ENCODE measurements at regions not wholly inside any gene's neighbourhood (a gene's known extent, or its start where the extent isn't known, plus 50 kb on each side); places are given as distances from the start of the nearest gene placed in this dataset.
"Not testable (repeated sequence)": the region's sequence is repeated elsewhere in the genome, so short reads cannot be mapped to it uniquely, and the experiment has no call there.

DNA sequence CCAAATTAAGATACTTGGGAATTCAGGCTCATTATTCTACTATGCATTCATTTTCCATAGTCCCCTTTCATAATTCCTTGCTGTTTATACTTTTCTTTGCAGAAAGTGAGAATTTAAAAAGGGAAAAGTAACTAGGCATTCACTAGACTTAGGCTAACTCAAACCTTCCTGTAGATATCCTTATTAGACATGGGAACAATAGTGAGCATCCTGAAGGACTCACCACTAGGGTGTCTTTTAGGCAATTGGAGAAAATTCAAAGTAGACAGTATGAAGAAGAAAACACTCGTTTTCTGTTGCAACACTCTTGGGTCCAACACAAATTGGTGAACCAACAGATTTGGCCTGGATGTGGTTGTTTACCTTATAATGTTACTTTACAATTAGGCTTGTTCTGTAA is 213.2 kb upstream of the GRIN3A start:
- DNase-seq: no peak

DNA sequence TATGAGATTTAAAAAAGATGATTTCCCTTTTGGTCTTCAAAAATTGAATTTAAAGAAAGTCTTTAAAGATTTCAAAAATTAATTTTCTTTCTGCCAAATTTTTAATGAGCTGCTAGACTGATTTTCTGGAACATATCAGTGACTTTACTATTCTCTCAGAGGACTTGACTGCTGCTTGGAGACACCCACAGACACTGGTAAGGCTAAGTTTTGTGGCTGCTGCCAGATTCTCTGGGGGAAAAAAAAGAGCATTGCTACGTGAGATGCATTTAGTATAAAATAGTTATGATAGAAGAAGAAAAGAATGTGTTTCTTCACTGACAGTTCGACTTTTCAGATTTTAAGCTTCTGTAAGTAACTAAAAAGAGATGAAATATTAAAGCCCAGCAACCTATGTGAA is 193.3 kb upstream of the GRIN3A start:
- DNase-seq: no peak

DNA sequence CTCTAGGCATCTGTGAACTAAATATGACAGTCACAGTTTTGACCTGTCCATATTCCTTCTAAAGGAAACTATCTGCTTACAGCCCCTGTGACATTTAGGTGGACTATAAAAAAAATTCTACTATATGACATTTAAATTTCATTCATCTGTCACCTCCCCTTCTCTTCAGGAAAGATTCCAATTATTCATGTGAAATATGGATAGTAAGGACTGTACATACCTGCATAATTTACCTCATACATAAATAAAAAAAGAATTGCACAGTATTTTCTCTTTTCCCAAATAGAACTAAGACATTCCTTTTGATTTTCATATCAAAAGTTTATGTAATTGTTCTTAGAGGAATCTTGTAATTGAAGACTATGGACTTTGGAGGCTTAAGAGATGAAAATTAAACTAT is 192.3 kb upstream of the GRIN3A start:
- DNase-seq: no peak

DNA sequence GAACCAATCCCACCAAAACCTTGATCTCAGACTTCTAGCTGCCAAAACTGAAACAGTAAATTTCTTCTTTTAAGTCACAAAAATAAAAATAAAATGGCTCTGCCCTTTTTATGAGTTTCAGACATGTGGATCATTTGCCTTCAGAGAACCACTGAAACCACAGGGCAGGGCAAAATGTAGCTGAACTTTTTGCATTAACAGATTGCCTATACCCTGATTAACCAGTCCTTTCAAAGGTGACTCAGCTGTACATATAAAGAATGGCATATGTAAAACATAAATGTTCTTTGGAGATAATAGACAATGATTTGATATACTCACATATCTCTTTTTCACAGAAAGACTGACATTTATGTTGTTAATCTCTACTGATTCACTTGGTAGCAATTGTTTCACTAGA is 187.1 kb upstream of the GRIN3A start:
- no peak for DNase-seq

DNA sequence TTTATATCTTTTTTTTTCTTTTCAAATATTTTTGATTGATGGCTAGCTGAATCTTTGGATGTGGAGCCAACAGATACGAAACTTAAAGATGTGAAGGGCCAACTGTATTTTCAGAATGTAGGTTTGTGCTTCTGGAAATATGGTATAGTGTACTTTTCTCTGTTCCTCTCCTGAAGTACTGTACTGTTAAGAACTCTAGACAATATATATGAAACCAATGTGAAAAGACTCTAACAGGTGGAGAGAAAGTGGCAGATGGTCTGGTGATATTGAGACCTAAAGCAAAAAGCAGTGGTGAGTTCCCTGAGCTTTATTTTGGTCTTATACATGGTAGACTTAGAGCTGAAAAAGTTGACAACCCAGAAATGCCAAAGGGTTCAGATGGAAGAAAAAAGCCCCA is 185.0 kb upstream of the GRIN3A start:
- DNase-seq: no peak

DNA sequence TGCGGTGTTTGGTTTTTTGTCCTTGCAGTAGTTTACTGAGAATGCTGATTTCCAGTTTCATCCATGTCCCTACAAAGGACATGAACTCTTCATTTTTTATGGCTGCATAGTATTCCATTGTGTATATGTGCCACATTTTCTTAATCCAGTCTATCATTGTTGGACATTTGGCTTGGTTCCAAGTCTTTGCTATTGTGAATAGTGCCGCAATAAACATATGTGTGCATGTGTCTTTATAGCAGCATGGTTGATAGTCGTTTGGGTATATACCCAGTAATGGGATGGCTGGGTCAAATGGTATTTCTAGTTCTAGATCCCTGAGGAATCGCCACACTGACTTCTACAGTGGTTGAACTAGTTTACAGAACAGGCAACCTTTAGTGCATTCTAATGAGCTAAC is 178.5 kb upstream of the GRIN3A start:
- not testable (repeated sequence) for DNase-seq

DNA sequence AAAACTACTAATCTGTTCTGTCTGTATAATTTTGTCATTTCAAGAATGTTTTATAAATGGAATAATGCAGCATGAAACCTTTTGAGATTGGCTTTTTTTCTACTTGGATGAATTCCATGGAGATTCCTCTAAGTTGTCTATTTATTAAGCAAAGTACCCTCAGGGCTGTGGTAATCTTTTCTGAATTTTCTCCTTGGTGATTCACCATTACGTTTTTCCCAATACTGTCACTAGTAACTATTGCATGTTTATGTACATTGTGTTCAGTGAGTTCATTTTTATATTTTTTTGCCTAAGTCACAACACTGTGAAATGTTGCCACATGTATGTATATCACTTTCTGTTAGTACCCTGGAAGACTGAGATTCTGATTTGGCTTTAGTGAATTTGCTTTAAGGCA is 177.0 kb upstream of the GRIN3A start:
- DNase-seq: no peak

DNA sequence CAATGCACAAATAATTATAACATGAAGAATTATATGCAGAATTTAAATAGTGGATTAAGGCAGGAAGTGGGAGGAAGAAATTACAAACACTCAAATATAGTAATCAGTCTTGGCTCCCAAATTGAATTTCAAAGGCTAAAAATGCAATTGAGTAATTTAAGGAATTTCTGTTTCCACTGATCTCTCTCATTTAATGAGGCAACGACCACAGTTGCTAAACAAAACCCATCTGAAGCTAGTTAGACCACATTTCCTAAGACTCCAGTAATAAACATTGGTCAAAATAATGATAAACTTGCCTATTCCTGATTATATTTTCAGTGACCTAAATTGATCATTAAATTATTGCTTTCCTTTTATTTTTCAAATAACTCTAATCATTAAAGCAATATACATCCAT is 174.3 kb upstream of the GRIN3A start:
- DNase-seq: no peak

DNA sequence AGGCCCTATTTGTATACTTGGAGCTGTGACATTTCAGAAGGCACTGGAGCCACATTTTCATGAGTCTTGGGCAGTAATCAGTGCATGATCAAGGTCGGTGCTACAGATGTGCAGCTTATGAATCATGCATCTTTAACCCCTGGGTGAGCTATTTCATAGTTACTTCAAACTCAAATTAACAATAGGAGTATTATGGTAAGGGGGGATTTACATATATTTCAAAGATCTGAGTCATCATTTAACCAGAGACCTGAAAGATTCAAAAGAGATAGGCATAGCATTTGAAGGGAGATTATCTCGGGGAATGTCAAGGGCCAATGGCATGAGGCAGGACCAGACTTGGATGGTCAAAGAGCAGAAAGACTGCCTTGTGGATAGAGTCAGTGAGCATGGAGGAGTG is 169.0 kb upstream of the GRIN3A start:
- DNase-seq: no peak

DNA sequence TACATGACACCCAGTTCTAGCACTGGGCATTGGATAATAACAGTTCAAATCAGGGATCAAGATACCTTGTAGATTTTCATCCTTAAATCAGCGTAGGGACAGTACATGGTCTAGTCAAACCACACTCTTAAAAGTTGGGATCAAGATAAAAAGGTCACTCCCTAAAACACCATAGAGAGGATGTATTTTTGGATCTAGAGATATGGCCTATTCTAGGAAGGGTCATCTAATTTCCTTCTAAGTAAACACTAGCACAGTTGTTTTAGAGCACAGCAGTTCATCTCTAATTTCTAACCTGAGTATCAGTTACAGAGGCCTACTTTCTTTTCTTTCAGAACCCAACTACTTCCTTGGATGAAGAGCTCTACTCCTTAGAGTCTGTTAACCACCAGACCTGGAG is 166.4 kb upstream of the GRIN3A start:
- no peak for DNase-seq

DNA sequence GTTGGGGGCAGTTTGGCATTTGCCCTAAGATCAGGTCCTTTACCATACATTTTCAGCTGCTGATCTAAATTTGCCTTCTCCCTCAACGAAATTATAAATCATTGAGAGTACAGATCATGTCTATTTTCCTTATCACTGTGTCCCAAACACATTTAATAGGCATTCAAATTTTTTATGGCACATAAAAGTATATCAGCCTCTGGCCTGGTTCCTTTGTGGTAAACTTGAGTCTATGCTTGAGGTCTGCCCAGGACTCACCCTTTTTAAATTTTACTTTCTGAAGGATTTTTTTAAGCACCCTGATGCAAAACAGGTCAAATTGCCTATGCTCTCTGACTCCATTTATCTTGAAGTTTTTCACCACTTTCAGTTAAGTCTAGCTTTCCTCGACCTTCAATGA is 163.6 kb upstream of the GRIN3A start:
- no peak for DNase-seq

DNA sequence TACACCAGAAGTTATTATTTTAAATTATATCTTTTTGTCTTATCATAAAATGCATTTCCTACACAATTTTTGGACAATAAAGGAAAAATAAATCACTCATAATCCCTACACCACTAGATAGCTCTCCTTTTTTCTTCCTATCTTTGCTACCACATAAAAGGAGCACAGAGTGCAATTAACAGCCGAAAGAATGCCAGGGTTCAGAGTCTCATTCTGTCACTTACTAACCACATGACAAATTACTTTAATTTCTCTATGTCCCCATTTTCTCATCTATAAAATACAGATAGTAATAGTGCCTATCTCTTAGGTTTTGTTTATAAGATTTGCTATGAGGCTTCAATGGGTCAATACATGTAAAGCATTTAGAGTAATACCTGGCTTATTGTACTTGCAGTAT is 158.7 kb upstream of the GRIN3A start:
- DNase-seq: no peak

DNA sequence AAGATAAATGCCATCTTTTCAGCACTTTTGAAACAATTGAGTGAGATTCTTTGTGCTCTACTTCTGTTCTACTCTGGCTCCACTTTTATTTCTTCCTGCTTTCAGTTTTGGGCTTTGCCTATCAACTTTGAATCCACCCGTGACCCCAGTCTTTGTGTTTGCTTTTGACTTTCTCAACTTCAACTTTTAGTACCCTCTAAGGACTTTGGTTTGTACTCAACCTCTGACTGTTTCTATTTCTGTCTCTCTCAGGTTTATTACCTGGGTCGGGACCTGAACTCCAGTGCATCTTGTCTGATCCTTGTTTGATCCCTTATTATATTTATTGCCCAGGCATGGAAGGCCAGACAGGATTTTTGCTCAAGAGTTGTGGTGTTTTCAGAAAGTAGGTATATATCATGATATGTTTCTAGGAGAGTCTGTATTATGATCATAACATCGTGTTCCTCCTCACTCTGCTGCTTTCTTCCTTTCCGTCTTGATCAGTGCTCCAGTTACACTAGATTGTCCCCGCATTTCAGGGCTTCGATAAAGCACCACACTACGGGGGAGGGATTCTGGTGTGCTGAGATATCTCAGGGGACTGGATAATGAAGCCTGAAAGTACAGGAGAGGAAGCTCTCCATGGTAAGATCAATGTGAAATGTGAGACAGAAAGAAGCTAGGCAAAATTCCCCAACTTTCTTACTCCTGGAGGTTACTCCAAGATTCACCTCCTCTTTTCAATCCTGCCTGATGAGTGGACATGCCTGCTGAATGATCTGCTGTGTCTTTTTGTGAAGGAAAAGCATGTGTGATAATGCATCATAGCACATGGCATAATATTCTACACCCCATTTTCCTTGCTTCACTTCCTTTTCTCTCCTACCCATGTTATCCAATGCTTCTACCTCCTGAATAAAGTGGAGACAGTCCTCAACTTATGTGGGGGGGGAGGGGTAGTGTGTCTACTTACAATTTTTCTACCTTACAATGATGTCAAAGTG is 155.5 kb upstream of the GRIN3A start:
- DNase-seq: no peak

DNA sequence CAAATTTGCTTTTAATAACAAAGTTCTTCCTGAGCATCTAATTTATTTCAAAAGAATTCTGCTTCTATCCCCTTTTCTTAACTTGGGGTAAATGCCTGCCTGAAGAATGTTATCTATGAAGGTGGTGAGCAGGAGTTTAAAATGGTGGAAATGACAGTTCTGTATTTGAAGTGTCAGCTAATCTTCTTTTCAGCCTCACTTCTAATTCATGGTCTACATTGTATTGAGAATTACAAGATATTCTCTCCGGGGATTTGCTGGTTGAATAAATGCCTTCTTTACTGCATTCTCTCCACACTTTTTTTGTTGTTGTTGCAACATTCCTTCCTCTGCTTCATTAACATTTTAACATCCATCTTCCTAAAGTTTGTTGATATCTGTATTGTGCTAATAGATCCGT is 143.1 kb upstream of the GRIN3A start:
- no peak for DNase-seq

DNA sequence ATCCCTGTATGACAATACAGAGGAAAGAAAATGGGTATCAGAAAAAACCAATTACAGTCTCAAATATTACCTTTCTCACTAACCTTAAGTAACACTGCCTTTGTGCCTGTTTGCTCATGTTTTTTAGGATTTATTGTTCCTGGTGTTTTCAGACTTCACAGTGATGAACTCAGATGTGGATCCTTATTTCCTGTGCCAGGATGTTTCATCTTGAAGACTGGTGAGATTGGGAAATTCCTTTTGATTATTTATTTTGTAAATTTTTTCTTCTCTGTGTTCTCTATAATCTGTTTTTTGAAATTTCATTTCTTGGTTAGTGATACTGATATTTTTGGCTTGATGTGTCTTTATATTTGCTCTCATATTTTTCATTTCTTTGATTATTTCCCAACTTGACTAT is 142.4 kb upstream of the GRIN3A start:
- no peak for DNase-seq

DNA sequence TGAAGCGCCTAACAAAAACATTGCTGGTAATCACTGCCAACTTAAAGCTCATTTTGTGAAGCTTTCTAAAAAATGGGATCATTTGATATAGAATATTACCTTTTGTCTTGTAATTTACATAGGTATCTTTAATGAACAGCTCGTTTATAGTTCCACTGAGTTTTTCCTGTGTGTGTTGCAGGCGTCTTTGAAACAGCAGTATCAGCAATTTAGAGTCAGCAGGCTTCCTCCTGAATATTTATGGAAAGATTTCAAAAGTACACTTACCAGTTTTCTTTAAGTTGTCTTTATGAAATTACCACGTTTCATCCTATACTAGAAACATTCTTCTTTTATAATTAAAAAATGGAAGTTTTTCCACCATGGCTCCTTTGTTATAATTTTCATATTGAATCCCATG is 140.3 kb upstream of the GRIN3A start:
- no peak for DNase-seq

DNA sequence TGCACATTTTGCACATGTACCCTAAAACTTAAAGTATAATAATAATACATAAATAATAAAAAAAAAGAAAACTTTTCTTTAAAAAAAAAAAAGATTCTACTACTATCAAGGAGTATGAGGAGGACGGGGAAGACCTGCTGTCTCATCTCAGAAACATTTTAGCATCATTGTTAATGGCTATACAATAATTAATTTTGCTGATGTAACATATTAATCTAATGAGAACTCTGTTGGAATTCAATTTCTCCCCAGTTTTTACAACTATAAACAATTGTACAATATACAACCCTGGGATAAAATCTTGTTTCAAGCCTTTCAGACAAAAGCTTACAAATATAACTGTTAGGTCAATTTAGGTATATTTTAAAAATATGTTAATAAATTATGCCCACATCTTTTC is 139.0 kb upstream of the GRIN3A start:
- DNase-seq: no peak

DNA sequence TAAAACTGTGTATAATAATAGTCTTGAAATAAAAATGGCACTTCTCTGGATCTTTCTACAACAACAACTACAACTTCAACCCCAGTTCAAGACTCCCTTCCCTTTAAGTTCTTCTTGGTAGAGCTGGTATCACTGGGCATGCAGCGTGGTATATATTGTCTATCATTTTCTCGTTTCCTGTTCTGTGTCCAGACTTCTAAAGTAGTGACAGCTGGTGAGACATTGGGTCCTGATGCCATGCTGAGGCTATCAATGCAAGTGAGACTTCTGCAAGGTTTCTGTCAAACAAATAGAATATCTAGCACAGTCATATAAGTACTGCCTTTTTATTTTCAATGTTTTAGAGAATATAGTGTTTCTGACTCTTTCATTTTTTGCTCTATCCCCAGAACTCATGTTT is 123.0 kb upstream of the GRIN3A start:
- DNase-seq: no peak

DNA sequence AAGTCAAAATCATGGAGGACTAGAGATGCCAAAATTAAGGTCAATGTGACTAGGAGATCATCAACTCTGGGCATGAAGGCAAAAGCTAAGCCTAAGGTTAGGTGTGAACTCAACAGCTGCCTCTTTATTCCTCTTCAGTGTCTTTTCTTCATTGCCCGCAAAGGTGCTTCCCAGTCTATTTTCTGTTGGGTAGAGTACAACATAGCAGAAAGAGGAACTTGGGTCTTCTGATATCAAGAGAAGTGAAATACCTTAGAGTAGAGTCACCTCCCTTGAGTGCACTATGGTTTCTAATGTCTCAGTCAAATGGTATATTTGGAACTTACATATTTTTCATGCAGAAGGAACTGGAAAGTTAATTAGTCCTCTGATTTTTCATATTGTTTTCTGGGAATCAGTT is 122.5 kb upstream of the GRIN3A start:
- DNase-seq: no peak

DNA sequence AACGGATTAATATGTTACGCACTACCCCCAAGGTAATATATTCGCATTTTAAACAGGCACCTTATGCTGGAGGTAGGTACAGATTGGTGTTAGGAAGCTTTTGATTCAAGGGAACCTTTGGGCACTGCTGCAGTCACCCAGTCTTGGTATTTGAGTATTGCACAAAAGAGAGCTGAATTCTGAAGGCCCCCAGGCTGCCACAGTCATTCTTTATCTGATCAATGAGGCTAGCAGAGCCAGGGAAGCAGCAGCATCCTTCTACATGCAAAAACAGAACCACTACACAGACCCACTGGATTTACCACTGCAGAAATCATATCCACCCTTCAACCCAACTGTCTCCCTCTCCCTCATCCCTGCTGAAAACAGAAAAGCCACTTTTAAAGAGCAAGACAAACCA is 121.2 kb upstream of the GRIN3A start:
- DNase-seq: no peak

DNA sequence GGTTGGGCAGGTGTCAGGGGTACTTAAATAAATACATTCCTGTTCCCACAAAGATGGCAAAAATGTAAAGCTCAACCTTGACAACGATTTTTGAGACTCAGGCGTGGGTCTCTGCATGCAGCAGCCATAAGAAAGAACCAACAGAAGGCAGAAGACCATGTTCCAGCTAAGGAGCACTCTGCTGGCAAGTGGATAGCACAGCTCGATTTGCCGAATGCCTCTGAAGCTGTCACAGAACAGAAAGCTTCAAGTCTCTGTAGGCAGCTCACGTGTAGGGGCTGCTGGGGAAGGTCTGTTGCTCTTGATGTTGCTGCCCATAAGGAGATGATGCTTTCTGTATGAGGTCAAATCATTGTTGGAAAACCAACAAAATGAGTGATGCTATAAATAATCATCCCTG is 119.6 kb upstream of the GRIN3A start:
- DNase-seq: no peak

DNA sequence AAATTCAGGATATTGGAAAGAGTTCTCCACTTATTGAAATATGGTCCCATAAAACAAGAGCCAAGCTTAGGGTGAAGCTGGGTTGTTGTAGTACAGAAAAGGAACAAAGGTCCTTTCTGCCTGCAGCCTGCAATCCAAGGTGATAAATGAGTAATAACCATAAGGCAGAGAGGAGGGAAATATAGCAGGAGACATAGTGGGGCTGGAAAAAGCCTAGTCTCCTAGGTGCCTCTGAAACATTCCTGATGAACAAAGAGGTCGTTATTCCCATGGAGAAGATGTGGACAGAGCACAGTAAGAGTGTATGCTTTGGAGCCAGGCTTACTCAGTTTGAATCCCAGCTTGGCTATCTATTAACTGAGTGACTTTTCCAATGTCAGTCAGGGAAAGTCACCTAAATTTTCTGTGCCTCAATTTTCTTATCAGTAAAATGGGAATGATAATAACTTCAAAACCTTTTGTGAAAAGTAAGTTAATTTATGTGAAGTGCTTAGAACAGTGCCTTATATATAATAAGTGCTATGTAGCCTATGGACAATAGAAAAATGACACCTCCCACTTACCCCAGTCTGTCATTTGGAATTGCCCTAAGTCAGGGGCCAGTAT is 110.8 kb upstream of the GRIN3A start:
- no peak for DNase-seq

DNA sequence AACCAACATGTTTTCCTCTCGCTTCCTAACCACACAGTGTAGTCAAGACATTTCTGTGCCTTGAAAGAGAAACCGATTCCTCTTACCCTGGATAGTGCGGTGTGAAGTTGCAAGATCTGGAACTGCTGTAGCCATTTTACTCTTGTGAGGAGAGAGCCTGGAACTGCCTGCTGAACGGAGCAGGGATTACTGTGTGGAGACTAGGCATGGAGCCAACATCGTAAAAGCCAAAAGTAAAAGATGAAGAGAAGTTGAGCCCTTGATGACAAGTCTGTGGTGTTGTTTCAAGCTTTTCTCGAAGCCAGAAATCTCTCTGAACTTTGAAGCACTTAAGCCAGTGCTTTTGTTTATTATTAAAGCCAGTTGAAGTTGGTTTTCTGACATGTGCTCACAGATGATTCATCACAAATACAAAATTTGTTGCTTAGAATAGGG is 110.1 kb upstream of the GRIN3A start:
- DNase-seq: no peak

DNA sequence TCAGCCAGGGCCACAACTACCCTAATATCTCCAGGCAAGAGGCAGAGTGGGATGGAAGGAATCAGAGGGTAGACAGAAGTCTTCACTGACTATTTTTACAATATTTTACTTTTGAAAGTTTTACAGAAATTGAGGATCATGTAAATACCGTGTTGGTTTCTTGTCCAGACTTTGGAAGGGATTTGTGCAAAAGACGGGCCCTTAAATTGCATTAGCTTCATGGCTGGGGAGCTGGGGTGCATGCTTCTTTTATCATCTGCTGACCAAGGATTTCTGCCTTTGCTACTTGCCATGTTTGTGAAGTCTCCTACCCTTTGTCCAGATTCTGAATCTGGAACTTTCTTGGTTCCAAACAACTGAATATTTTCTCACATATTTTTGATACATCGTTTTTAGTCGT is 107.7 kb upstream of the GRIN3A start:
- no peak for DNase-seq

DNA sequence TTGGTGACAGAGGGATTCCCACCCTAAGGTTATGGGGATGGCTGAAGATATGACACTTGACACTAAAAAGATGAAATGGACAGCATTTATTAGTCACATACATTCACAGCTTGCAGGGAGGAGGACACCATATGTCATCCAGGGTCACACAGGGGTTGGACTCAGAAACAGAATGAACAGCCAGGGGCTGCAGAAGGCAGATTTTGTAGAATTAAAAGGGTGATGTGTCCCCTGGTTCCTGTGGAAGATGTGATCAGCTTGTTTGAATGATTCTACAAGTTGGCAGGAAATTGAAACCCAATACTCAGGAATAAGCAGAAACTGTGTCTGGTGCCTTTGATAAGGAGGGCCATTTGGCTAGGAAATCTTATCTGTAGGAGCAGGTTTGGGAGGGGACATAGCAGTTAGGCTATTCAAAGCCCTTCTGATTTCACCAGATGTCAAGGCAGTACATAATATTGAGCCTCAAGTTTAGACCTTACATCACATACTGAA is 102.3 kb upstream of the GRIN3A start:
- DNase-seq: no peak

Measured in kidney glomerular epithelial cell (primary cell).